HG03457 (cell line): ENCODE measurements at regions not wholly inside any gene's neighbourhood (a gene's known extent, or its start where the extent isn't known, plus 50 kb on each side); places are given as distances from the start of the nearest gene placed in this dataset.

Experiments
- ATAC-seq: cut with Tn5 transposase; IDR thresholded peaks from one replicate; pipeline ENCODE4 v1.9.1; 2021; ENCODE audit warnings: moderate number of reproducible peaks; ENCODE audit not compliant: unreplicated experiment

DNA sequence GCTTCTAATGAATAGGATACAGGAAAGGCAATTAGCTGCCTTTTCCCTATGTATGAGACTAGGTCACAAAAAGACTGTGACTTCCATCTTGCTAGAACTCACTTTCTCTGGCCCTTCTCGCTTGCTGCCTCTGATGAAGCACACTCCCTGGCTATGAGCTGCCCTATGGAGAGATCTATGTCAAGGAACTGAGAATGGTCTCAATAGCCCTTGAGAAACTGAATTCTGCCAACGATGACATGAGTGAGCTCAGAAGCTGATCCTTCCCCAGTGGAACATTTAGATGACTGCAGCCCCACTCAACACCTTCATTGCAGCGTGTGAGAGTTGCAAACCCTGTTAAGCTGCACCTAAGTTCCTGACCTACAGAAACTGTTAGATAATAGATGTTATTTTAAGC is 309.8 kb downstream of the COG6 start:
- ATAC-seq: no peak

DNA sequence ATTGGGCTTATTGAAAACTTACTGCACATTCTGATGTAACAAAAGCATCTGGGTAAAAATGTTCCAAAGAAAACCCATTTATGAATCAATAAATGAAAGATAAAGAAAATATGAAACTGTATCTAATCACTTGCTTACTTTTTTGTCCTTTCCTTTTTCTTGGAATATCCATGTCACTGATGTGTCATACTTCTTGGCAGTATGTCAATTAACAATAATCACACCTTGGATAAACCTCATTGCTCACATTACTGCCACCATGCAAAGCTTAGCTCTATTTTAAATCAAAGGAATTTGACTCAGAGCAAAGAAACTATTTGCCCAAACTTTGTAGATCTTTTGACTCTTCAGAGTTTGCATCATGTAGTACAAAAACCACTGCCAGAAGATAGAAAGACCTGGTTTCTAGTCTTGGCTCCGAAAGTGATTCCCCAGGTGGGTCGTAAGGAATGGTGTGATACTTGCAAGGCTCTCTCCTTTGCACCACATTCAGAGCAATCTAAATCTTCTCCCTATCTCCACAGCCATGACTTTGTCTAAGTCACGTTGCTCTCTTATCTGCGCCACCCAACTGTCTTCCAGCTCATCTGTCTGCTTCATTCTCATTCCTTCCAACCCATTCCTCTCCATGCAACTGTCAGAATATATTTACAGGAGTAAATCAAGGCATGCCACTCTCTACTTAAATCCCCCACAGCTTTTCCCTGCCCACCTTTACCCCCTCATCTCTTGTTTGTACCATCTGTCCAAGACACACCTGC is 311.9 kb downstream of the COG6 start:
- ATAC-seq: no peak

GRCh38 chr13:39968646-39969475 is 313.4 kb downstream of the COG6 start:
- no peak for ATAC-seq

DNA sequence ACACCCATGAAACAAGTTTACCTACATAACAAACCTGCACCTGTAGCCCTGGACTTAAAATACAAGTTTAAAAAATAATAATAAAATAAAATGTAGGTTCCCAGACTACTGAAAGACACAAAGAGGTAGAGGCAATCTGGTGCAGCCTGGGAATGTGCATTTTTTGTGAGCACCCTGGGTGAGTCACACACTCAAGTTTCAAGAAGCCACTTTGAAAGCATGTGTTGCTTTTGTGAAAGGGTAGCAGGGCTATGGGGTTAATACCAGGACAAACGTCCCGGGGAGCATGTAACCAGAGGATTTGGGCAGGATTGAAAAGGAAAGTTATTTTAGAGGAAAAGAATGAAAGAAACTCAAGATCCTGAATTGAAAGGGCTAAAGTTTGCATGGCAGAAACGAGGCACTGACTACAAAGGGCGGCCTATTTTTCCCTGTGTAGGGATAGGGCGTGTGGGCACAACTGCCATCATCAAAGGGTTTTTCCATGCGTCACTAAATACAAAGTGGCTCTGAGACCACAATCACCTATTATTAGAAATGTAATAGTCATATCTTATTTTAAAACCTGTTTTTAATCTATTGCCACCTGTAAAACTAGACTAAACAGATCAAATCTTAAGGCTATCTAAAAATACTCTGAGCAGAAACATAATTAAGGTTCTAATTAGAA is 314.9 kb downstream of the COG6 start:
- ATAC-seq: no peak

- ATAC-seq: no peak
These were observed 316.1 kb downstream of the COG6 start for GRCh38 chr13:39971526-39971925.

- no peak for ATAC-seq
These were observed 321.0 kb downstream of the COG6 start for GRCh38 chr13:39976481-39976880.

- no peak for ATAC-seq
These were observed 325.6 kb downstream of the COG6 start for GRCh38 chr13:39981056-39981455.

DNA sequence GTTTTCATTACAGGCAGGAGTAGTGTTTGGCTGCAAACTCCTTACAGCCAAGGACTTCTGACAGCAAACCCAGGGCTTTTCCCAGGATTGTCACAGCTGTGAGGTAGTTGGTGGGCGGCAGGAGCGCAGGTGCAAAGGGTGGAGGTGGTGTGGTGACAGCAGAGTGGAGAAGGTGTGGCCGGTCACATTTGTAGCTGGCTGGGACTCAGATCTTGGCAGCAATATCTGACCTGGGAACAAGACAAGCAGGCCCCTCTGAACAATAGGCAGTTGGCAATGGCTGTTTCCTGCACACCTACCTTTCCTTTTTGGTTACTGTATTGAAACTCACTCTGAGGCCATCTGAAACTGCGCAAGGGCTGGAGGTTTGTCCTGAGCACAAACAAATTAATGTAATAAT is 327.3 kb downstream of the COG6 start:
- no peak for ATAC-seq

DNA sequence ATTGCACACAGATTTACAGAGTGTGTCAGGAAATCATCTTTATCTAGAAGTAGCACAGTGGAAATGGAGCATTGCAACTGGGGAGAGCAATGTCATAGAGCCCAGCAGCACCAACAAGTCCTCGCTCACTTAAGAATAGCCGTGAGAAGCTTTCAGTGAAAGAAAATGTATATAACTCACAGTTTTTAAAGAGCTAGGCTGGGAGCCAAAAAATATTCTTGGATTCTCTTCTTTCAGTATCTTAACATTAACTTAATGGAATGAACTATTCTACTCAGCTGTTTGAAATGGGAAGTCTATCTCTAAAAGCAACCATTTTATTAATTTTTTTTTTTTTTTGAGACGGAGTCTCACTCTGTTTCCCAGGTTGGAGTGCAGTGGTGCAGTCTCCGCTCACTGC is 329.6 kb downstream of the COG6 start:
- ATAC-seq: no peak

DNA sequence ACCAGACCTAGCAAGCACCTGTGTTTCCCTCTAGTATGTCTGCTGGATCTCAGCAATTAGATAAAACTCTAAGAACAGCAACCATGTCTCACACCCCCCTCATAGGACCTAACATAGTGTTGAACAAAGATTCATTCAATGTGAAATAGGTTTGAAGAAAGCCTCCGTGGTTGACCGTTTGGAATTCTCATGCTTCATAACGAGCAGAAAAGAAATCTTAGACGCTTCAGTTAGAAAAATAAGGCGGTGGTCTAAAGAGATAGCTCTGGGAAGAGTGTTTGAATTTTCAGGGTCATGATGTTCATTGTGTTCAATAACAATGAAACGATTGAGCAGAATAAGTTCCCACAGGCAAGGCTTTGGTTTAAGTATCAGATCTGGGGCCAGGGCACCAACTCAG is 332.9 kb downstream of the COG6 start:
- no peak for ATAC-seq

GRCh38 chr13:39998166-39998565 is 342.7 kb downstream of the COG6 start:
- ATAC-seq: no peak

- ATAC-seq: no peak
These were observed 346.6 kb downstream of the COG6 start for GRCh38 chr13:40002016-40002415.

- no peak for ATAC-seq
These were observed 358.1 kb downstream of the COG6 start for GRCh38 chr13:40013554-40013953.

DNA sequence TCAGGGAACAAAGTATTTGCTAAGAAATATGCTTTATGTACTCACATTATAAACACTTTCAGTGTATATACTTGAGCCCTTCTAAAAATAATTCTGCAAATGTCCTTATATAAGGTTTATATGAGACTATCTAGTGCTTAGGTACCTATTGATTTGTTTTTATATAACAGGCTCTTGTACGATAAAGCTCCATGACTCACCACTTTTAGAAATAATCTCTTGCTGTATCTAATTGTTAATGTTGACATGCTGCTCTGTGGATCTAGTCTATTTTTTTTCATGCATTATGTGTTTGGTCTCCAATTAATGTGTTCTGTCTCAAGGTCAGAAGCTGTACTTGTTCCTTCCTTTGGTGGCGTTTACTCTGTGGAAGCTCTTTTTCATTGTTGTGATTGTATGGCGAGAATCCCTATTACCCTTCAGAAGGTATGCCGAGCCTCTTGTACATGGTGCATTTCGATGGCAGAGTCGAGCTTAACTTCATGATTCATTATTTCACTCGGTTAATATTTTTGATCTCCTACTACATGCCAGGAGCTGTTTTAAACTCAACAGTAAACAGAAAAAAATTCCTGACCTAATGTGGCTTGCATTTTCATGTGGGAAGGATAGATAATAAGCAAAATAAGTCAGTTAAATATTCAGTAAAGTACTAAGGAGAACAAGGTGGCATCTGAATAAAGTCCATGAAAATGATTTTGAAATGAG is 361.6 kb downstream of the COG6 start:
- ATAC-seq: no peak

DNA sequence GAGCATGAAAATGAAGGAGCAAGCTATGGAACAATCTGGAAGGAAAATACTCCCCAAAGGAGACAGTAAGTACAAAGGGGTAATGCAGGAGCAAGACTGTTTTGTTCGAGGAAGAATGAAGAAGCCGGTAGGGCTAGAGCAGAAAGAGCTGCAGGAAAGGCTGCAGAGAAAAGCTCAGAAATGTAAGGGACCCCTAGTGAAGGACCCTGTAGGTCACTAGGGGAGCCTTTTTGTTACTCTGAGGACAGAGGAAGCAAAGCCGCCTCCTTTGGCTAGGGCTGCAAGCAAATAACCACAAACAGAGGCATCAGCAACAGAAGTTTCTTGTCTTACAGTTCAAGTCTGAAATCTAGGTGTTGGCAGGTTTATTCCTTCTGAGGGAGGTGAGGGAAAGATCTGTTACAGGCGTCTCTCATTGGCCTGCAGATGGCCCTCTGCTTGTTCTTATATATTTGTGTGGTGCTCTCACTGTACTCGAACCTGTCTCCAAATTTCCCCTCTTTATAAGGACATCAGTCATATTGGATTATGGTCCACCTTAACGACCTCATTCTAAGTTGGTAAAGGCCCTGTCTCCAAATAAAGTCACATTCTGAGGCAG is 362.3 kb downstream of the COG6 start:
- no peak for ATAC-seq

DNA sequence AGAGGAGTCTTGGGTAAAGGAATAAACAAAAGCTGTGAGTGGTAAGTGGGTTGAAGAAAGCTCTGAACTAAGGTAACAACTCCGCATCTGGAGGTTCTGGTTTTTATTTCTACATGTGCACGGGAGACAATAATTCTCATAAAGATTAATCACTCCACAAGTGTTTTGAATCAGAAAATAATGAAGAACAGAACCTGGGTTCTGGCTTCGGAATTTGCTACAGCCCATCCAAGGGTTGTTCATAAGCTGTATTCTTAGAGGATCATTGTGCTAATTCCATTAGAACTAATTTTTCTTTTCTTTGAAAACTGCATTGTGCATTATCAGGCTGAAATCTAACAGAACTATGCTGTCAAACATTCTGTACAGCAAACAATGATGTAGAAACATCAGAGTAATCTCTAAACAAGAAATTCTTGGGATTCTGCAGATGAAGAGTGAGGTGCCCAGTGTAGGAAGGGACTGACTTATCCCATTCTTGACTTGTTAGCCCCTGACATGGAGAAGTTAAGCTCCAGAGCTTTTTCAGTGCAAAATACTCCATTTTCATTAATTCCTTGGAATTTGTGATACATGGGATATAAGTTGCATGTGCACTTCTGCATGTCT is 368.2 kb downstream of the COG6 start:
- ATAC-seq: no peak

GRCh38 chr13:40024204-40024966 is 368.9 kb downstream of the COG6 start:
- ATAC-seq: no peak

- ATAC-seq: no peak
These were observed 369.7 kb downstream of the COG6 start for GRCh38 chr13:40024967-40025714.

DNA sequence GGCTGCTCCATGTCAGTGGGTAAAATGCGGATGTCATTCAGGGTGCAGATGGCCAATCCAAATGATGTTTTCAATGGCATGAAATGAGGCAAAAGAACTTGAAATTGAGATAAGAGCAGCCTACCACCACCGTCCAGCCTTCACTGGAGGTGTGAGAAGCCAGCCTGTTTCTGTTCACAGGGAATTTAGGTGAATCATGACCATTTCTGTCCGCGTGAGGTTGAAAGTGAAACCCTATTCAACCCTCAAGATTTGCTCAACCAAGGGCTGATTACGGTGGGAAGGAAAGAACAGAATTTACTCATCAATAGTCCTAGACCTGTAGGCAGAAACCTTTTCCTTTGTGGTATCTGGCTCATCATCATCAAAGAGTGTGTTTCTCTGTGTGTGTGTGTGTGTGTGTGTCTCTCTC is 370.7 kb downstream of the COG6 start:
- ATAC-seq: peak; percentile 93
